GM21717 (cell line): ENCODE measurements at regions not wholly inside any gene's neighbourhood (a gene's known extent, or its start where the extent isn't known, plus 50 kb on each side); places are given as distances from the start of the nearest gene placed in this dataset.

Experiments used
- ATAC-seq: cut with Tn5 transposase; IDR thresholded peaks from one replicate; pipeline ENCODE4 v1.9.1; 2021; ENCODE audit warnings: mild to moderate bottlenecking, moderate library complexity; ENCODE audit not compliant: unreplicated experiment

DNA sequence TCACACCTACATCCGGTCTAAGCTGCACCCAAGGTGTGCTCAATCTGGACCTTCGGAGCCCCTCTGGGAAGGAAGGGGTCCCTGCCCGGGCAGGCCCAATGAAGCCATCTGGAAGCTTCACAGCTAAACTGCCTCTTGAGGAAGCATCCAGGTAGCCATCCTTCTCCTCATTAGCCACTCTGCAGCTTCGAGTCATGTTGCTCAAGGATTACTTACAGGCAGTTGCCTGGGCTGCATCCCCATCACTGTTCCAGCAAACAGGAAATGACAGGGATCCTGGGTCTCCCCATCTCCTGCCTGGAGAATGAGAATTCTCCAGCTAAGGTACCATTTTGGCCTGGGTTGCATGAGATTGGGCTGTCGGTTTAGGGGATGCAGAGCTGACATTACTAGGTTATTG, 91.7 kb downstream of the ERMARD start:
- ATAC-seq: no peak

DNA sequence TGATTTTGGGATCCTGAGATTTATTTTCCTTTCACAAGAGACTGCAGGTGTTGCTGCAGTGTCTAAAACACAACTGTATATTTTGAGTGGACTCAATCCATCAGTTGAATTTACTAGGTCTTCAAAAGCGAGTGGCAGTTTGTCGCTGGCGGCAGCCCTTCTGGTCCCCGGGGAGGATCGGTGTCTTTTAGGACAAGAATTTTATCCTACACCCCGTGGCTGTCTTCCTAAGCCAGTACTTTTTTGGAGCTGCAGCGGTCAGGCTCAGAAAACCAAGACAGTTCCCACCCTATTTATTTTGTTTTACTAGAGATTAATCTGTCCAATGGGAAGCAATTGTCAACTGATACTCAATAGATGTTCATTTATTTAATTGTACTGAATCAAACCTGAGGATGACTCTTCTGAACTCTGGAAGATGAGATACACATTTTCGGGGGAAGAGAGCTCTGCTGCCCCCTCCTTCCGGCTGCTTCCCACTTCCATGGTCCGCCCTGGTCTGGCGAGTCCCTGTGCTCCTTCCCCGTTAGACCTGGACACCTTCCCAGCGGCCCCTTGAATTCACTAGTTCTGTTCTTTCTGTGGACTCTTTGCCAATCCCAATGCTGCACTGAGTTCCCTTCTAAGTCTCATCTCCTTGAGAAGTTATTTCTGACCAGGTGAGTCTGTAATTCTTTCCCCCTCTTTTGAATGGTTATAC, 90.6 kb downstream of the ERMARD start:
- no peak for ATAC-seq

DNA sequence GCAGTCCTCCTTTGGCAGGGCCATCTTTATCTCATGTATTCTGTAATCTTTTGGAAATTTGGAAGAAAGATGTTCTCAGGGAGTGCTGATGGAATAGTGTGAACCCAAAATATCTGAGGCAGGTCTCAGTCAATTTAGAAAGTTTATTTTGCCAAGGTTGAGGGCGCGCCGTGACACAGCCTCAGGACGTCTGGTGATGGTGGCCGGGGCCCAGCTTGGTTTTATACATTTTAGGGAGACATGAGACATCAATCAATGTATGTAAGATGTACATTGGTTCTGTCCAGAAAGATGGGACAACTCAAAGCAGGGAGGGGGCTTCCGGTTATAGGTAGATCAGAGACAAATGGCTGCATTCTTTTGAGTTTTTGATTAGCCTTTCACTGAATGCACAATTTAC, 89.8 kb downstream of the ERMARD start:
- ATAC-seq: no peak

DNA sequence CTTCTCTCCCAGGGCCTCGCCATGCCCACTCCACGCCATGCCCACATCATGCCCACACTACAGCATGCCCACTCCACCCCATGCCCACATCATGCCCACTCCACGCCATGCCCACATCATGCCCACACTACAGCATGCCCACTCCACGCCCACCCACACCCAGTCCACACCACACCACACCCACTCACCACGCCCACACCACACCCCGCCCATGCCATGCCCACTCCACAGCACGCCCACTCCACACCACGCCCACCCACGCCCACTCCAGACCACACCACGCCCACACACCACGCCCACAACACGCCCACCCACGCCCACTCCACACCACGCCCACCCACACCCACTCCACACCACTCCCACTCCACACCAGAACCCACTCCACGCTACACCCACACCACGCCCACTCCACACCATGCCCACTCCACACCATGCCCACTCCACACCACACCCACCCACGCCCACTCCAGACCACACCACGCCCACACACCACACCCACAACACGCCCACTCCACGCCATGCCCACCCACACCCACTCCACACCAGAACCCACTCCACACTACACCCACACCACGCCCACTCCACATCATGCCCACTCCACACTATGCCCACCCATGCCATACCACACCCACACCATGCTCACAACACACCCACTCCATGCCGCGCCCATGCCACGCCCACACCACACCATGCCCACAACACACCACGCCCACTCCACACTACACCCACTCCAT, 88.6 kb downstream of the ERMARD start:
- no peak for ATAC-seq

DNA sequence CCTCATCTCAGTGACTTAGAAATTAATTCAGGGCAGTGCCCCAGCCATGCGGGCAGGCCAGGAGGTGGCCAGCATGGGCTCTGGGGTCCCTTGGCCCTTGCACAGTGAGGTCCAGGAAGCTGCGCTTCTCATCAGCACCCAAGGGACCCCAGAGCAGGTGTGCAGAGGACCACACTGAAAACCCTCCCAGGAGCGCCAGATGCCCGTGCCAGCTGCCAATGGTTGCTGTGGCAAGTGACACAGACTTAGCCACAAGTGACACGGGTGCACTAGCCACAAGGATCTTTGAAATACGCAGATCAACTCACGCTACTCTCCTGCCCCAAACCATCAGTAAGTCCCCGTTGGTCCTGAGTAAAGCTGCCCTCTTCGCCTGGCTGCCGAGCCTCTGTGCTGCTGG, 88.1 kb downstream of the ERMARD start:
- ATAC-seq: no peak

DNA sequence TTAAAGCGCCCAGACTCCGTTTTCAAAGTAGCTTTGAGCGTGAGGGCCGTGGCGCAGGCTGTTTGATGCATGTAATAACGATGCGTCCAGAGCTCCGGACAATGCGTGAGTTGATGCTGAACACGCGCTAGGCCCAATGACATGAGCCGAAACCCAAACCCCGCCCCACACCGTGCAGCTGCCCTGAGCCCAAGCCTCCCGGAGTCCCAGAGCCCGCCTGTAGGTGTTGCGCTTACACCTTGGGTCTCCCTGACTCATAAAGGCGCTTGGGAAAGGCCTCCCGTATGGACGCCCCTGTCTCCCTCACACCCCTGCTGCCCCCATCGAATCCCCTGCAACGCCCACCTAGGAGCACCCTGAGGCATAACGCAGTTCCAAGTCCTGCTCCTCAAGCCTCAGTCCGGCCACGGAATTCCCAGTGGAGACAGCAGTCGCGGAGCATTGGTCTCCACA, 87.6 kb downstream of the ERMARD start:
- no peak for ATAC-seq

DNA sequence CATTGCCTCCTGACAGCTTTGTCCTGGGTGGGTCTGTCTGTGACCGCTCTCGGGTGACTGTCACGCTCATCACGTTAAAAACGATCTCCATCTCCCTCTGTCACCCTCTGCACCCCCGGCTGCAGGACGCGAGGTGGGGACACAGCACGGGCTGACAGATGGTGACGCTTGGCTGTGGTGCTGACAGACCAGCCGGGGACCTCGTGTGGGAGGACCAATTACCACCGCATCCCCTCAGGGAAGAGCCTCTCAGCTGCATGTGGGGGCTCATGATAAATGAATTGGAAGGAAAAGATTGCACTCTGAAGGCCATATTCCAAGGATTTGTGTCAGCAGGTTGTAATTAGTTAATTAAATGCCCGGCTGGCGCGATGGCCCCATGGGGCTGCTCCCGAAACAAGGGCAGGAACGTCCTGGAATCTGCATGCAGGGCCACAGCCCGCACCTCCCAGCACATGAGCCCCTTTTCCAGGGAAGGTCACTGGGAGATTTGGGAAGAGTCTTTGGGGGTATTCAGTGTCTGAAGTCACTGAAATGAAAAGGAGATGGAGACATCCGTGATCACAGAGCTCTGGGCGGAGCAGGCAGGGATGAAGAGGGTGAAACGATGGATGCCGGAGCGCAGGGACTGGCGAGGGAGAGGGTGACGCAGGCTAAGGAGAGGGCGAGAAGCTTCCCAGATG, 87.1 kb downstream of the ERMARD start:
- ATAC-seq: no peak

DNA sequence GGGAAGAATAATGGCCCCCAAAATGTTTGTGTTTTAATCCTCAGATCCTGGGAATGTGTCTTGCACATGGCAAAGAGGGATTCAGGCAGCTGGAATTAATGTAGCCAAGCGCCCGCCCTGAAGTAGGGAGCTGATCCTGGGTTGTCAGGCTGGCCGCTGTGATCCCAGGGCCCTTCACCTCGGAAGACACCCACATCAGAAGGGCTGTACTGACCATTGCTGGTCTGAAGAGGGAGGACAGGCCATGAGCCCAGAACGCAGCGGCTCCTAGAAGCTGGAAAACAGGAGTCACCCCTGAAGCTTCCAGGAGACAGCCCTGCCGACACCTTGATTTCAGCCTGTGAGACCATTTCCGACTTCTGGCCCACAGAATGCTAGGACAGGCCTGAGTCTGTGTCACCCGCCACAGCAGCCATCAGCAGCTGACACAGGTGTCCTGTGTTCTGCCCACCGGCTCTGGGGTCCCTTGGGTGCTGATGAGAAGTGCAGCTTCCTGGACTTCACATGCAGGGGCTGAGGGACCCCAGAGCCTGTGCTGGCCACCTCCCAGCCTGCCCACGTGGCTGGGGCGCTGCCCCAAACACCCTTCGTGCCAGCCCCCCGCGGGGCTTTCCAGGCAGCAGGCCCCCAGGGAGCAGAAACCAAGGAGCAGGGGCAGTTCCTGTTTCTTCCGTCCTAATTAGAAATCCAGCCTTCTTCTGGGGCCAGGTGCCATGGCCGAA, 86.3 kb downstream of the ERMARD start:
- ATAC-seq: no peak

DNA sequence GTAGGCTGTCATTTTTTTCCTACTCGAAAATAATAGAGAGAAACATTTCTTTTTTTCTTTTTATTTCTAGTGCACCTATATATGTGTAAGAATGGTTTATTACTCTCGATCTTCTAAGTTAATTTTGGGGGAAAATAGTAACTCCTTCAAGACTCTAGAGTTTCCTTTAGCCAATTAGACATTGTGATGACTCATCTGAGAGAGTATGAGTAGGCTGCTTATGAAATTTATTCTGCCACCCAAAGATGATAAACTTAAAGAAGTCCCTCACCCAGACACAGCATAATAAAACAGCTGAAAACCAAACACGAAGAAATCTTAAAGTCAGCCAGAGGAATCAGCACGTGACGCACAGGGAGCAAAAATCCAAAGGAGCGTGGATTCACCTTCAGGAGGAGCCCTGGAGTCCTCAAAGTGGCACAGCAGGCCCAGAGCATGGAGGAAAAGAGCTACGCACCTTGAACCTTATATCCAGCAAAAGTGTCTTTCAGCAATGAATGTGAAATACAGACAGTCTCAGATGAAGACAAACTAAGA, 81.9 kb downstream of the ERMARD start:
- no peak for ATAC-seq

DNA sequence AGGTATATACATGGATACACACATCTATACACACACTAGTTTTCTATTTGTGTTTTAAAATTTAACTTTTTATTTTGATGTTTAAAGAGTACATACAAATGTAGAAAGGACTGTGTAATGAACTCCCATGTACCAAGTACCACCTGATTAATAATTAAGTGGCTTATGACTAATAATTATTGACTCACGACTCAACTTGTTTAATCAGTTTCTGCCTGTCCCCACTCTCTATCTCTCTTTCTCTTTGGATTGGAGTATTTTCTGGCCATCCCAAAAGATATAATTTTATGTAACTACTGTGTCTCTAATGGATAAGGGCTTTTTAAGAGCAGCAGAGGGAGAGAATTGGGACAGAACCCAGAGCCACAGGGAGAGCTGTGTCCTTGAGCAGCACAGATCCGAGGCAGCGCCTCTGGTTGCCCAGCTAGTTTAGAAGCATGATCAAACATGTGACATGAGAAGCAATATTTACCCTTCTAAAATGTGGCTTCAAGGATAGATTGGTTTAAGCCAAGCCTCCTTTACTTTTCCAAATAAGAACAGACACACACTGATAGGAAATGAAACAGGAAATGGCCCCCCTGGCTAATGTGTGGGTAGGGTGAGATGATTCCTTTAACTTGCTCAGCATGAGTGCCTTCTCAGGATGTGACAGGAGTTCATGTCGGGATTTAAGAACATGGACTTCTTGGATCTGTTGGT, 81.0 kb downstream of the ERMARD start:
- ATAC-seq: no peak

DNA sequence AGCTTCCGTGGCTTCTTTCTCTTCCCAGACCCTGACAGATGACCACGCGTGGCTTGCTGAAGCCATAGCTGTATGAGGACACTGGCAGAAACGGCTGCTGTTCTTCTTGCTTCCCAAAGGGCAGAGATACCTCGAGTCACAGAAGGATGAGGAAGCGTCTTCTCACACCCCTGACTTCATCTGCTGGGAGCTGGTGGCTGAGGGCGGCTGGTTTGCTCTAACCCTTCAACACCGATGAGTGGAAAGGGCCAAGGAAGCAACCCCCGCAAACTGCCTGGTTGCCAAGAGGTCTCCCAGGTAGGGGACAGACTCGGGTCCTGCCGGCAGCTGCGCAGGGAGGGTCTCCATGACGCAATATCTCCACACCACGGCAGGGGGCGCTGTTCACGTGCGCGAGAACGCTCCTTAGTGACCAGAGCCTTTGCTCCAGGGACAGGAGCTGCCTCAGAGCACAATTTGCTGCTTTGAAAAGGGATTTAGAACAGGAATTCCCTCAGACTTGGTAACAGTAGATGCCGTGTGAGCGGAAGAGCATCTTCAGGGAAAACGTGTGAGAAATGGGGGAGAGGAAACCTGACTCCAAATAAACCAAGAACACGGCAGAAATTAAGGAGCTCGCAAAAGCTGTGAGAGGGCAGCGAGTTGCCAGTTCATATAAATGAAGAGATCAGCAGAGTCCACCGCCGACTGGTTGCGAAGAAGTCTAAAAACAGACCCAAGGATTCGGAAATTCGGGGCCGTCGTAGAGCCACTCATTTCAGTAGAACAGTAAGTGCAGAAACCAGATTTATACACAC, 80.2 kb downstream of the ERMARD start:
- ATAC-seq: no peak
